ENCODE measurements at regions not wholly inside any gene's neighbourhood (a gene's known extent, or its start where the extent isn't known, plus 50 kb on each side); places are given as distances from the start of the nearest gene placed in this dataset.

DNA sequence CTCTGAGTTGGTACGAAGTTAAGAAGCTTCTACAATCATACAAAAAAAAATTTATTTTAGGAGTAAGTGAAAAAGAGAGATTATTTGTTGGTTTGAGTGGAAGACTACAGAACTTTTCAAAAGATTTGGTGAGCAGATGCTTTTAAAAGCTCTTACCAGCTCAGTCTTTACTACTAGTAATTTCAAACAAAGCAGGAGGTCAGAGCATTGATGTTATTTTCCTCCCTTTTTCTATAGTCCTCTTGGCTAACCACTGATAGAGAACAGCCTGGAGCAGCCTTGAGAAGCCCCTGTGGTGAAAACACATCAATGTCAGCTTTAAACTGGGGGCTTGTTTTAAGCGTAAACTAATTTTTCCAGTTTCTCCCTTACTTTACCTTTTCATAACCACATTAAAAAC is 559.3 kb upstream of the CDH2 start:
- no peaks in the 10 kb centered on the region for H3K4me1 ChIP-seq (ENCODE audit: control insufficient read depth, extremely low read depth, insufficient read depth, low read length)
- no peaks in the 10 kb centered on the region for H4K20me1 ChIP-seq (ENCODE audit: control insufficient read depth, extremely low read depth, insufficient read depth, low read length)
- H3K4me3 ChIP-seq (replicated peaks in 1 of 4; ENCODE audit: control extremely low read depth in 1 of 4, insufficient read depth in 1 of 4, low read depth in 3 of 4, low read length in 4 of 4) = no peak overlapping the region
- DNase-seq (ENCODE audit: low read depth in 2 of 2) = no peak
- no peaks in the 10 kb centered on the region for H3K36me3 ChIP-seq (ENCODE audit: control insufficient read depth, insufficient read depth, low read length)
- TF ChIP-seq, protein P1, sequence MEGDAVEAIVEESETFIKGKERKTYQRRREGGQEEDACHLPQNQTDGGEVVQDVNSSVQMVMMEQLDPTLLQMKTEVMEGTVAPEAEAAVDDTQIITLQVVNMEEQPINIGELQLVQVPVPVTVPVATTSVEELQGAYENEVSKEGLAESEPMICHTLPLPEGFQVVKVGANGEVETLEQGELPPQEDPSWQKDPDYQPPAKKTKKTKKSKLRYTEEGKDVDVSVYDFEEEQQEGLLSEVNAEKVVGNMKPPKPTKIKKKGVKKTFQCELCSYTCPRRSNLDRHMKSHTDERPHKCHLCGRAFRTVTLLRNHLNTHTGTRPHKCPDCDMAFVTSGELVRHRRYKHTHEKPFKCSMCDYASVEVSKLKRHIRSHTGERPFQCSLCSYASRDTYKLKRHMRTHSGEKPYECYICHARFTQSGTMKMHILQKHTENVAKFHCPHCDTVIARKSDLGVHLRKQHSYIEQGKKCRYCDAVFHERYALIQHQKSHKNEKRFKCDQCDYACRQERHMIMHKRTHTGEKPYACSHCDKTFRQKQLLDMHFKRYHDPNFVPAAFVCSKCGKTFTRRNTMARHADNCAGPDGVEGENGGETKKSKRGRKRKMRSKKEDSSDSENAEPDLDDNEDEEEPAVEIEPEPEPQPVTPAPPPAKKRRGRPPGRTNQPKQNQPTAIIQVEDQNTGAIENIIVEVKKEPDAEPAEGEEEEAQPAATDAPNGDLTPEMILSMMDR (conservative IDR thresholded peaks at IDR 0.05 in 1 of 2, IDR thresholded peaks at IDR 0.05 in 1 of 2; ENCODE audit: low read depth in 1 of 2, low read length in 2 of 2) = no peak
- no peak for TF ChIP-seq EZH2 (IDR thresholded peaks at IDR 0.05; ENCODE audit: low read length, missing control alignments)
- no peak overlapping the region for H2AFZ ChIP-seq (ENCODE audit: low read length)
- no peak overlapping the region for H3K9ac ChIP-seq (ENCODE audit: insufficient read depth, low read length)
- no peaks in the 10 kb centered on the region for H3K9me3 ChIP-seq (ENCODE audit: control insufficient read depth, insufficient read depth, low read depth, low read length)
- H3K4me2 ChIP-seq (ENCODE audit: extremely low read depth, insufficient read depth, low read length) = no peak overlapping the region
- H3K79me2 ChIP-seq (ENCODE audit: control insufficient read depth, insufficient read depth, low read length) = no peaks in the 10 kb centered on the region
- H3K27ac ChIP-seq (ENCODE audit: insufficient read depth, low read length) = no peak overlapping the region
- H3K27me3 ChIP-seq (ENCODE audit: control insufficient read depth, insufficient read depth, low read length) = no peaks in the 10 kb centered on the region

DNA sequence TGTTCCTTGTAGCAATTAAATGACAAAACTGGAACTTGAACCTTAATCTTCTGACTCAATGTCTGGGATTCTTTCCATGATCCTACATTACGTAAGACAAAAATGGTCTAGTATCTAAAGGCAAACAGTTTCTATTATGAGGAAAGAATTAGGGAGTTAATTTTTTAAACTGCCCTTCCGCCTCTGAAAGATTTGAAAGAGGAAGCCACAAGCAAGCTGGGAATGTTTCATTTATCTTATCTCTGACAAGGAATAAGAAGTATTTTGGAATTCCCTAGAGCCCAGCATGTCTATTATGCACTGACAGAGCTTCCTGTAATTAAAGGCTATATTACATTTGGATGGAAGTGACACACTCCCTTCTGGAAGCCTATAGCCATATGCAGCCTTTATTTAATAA is 558.8 kb upstream of the CDH2 start:
- H2AFZ ChIP-seq (ENCODE audit: low read length) = no peak overlapping the region
- H3K4me2 ChIP-seq (ENCODE audit: extremely low read depth, insufficient read depth, low read length) = no peak overlapping the region
- TF ChIP-seq, protein P1 (conservative IDR thresholded peaks at IDR 0.05 in 1 of 2, IDR thresholded peaks at IDR 0.05 in 1 of 2; ENCODE audit: low read depth in 1 of 2, low read length in 2 of 2) = no peak
- no peak for TF ChIP-seq EZH2 (IDR thresholded peaks at IDR 0.05; ENCODE audit: low read length, missing control alignments)
- no peak overlapping the region for H3K4me3 ChIP-seq (replicated peaks in 1 of 4; ENCODE audit: control extremely low read depth in 1 of 4, insufficient read depth in 1 of 4, low read depth in 3 of 4, low read length in 4 of 4)
- no peaks in the 10 kb centered on the region for H3K9me3 ChIP-seq (ENCODE audit: control insufficient read depth, insufficient read depth, low read depth, low read length)
- no peaks in the 10 kb centered on the region for H4K20me1 ChIP-seq (ENCODE audit: control insufficient read depth, extremely low read depth, insufficient read depth, low read length)
- DNase-seq (ENCODE audit: low read depth in 2 of 2) = peak; percentile 42 to 98
- H3K4me1 ChIP-seq (ENCODE audit: control insufficient read depth, extremely low read depth, insufficient read depth, low read length) = no peaks in the 10 kb centered on the region
- no peaks in the 10 kb centered on the region for H3K27me3 ChIP-seq (ENCODE audit: control insufficient read depth, insufficient read depth, low read length)
- no peaks in the 10 kb centered on the region for H3K36me3 ChIP-seq (ENCODE audit: control insufficient read depth, insufficient read depth, low read length)
- H3K79me2 ChIP-seq (ENCODE audit: control insufficient read depth, insufficient read depth, low read length) = no peaks in the 10 kb centered on the region
- H3K9ac ChIP-seq (ENCODE audit: insufficient read depth, low read length) = no peak overlapping the region
- no peak overlapping the region for H3K27ac ChIP-seq (ENCODE audit: insufficient read depth, low read length)

DNA sequence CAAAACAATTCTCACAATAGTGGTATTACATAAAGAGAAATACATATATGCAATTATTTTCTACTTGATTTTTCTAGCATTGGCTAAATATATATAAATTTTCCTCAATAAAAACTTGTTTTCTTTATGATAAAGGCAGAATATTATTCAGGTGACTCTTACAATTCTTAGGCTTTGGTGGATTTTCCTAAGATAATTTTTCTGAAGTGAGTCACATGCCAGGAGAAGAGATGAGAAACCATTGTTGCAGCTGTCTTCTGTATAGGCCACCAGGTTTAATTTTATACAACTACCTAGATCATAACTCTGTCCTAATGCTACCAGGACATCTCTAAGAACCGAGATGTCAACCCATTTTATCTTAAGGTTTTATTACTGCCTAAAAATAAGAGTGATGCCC is 552.4 kb upstream of the CDH2 start:
- H3K4me1 ChIP-seq (ENCODE audit: control insufficient read depth, extremely low read depth, insufficient read depth, low read length) = no peaks in the 10 kb centered on the region
- peak in 1 of 2 donors; percentile 75 for DNase-seq (ENCODE audit: low read depth in 2 of 2)
- H4K20me1 ChIP-seq (ENCODE audit: control insufficient read depth, extremely low read depth, insufficient read depth, low read length) = no peaks in the 10 kb centered on the region
- H3K27me3 ChIP-seq (ENCODE audit: control insufficient read depth, insufficient read depth, low read length) = no peaks in the 10 kb centered on the region
- H2AFZ ChIP-seq (ENCODE audit: low read length) = no peak overlapping the region
- H3K4me2 ChIP-seq (ENCODE audit: extremely low read depth, insufficient read depth, low read length) = no peak overlapping the region
- no peaks in the 10 kb centered on the region for H3K9me3 ChIP-seq (ENCODE audit: control insufficient read depth, insufficient read depth, low read depth, low read length)
- no peak overlapping the region for H3K4me3 ChIP-seq (replicated peaks in 1 of 4; ENCODE audit: control extremely low read depth in 1 of 4, insufficient read depth in 1 of 4, low read depth in 3 of 4, low read length in 4 of 4)
- H3K36me3 ChIP-seq (ENCODE audit: control insufficient read depth, insufficient read depth, low read length) = no peaks in the 10 kb centered on the region
- TF ChIP-seq EZH2 (IDR thresholded peaks at IDR 0.05; ENCODE audit: low read length, missing control alignments) = no peak
- TF ChIP-seq, protein P1 (conservative IDR thresholded peaks at IDR 0.05 in 1 of 2, IDR thresholded peaks at IDR 0.05 in 1 of 2; ENCODE audit: low read depth in 1 of 2, low read length in 2 of 2) = no peak
- no peak overlapping the region for H3K27ac ChIP-seq (ENCODE audit: insufficient read depth, low read length)
- H3K79me2 ChIP-seq (ENCODE audit: control insufficient read depth, insufficient read depth, low read length) = no peaks in the 10 kb centered on the region
- H3K9ac ChIP-seq (ENCODE audit: insufficient read depth, low read length) = no peak overlapping the region

All from fibroblast of lung (primary cell).